Prostate gland (tissue), 2 donors: ENCODE measurements at regions not wholly inside any gene's neighbourhood (a gene's known extent, or its start where the extent isn't known, plus 50 kb on each side); places are given as distances from the start of the nearest gene placed in this dataset.

Experiments
- DNase-seq: peaks from one replicate; pipeline ENCODE4 v3.0.0-alpha.2; 2019; ENCODE audit warnings: low spot score
- H3K27ac ChIP-seq, 2 donors: fragments of 200-600 bp; sonication (generic); 2 replicates each; pipeline ENCODE4 v1.5.1; 2017 to 2019
- H3K27me3 ChIP-seq: fragments of 200-600 bp; sonication (generic); replicated peaks from 2 replicates; pipeline ENCODE4 v1.5.1; 2019; ENCODE audit not compliant: insufficient read depth
- H3K36me3 ChIP-seq, 2 donors: fragments of 200-600 bp; sonication (generic); 1 replicate in 1 of 2; 2 replicates in 1 of 2; pipeline versions ENCODE4 v1.5.1 to v1.8.1; 2017 to 2019
- H3K4me1 ChIP-seq: fragments of 200-600 bp; sonication (generic); replicated peaks from 2 replicates; pipeline ENCODE4 v1.5.1; 2019
- H3K4me3 ChIP-seq, 2 donors: fragments of 200-600 bp; sonication (generic); 2 replicates each; pipeline ENCODE4 v1.5.1; 2017 to 2019
- H3K9me3 ChIP-seq: fragments of 200-600 bp; sonication (generic); 2 replicates; pipeline ENCODE4 v1.5.1; 2017
- POLR2A ChIP-seq: fragments of 450-650 bp; IDR thresholded peaks from one replicate; pipeline ENCODE4 v1.6.1; 2016; ENCODE audit warnings: antibody characterized with exemption, mild to moderate bottlenecking
- POLR2AphosphoS5 ChIP-seq: sonication (generic); formaldehyde crosslinking; IDR thresholded peaks from one replicate; pipeline ENCODE4 v1.6.1; 2017; ENCODE audit warnings: antibody characterized with exemption
- WGBS: methylation state at CpG from one replicate; pipeline ENCODE4 v1.1.5; 2018; 5-methylcytosine and 5-hydroxymethylcytosine counted together
- intact Hi-C: fragments of 100-400 bp; cut with DNase I; formaldehyde crosslinking; loops from one replicate; pipeline ENCODE4 v1.14.2; 2022
- TF ChIP-seq, protein P1 (sequence below), 4 experiments: fragments of 200-600 bp in 2 of 4; fragments of 450-650 bp in 2 of 4; sonication (generic) in 2 of 4; IDR thresholded peaks; 1 replicate in 3 of 4; 2 replicates in 1 of 4; pipeline ENCODE4 v1.5.1; 2016 to 2019; ENCODE audit warnings: antibody characterized with exemption in 4 of 4, mild to moderate bottlenecking in 2 of 4, moderate library complexity in 2 of 4

DNA sequence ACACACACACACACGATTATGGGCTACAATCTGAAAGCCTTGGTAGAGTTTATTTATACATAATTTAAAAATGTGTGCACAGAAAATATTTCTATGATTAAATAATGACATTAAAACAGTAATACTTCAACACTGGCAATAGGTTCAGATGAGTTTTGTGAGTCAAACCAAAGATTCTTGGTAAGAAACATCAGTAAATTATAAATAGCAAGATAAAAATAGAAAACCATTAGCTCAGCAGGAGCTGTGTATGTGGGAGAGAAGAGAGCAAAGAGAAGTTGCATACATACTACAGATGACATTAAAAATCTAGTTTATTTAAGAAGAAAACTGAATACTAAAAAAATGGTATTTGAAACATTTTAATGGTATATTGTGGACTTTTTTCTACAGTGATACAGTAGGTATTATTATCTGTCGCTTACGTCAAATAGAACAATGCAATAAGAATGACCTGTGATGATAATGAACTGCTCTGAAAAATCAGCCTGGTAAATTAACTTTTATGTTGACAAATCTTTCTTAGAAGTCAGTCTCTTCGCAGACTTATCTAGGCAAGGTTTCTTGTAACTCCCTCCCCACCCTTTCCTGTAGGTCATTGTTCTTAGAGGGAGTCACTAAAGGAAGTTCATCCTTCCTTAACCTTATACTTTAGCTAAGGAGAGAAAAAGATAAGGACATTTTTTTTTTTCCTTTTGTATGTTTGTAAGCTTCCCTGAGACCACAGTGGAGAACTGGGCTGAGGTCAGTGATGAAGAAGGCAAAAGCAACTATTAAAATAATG is 149.3 kb downstream of the GJA1 start:
- 76% methylated on average over 4 of the region's 4 CpGs for WGBS
- TF ChIP-seq POLR2AphosphoS5, result no peak
- TF ChIP-seq POLR2A, result no peak
- TF ChIP-seq, protein P1, sequence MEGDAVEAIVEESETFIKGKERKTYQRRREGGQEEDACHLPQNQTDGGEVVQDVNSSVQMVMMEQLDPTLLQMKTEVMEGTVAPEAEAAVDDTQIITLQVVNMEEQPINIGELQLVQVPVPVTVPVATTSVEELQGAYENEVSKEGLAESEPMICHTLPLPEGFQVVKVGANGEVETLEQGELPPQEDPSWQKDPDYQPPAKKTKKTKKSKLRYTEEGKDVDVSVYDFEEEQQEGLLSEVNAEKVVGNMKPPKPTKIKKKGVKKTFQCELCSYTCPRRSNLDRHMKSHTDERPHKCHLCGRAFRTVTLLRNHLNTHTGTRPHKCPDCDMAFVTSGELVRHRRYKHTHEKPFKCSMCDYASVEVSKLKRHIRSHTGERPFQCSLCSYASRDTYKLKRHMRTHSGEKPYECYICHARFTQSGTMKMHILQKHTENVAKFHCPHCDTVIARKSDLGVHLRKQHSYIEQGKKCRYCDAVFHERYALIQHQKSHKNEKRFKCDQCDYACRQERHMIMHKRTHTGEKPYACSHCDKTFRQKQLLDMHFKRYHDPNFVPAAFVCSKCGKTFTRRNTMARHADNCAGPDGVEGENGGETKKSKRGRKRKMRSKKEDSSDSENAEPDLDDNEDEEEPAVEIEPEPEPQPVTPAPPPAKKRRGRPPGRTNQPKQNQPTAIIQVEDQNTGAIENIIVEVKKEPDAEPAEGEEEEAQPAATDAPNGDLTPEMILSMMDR (IDR thresholded peaks at IDR 0.05), result no peak
- Histone ChIP-seq H3K27me3 (no peaks in the 10 kb centered on the region), H3K4me1 (no peaks in the 10 kb centered on the region), H3K4me3 (no peak overlapping the region), H3K27ac (no peak overlapping the region), H3K9me3 (no peaks in the 10 kb centered on the region), H3K36me3 (no peaks in the 10 kb centered on the region)
- DNase-seq, result no peak
- intact Hi-C loops, result loop anchor here (10.0 kb wide), 1 partner anchor 70 kb away; no protein-coding TSS in a partner anchor

- no peaks in the 10 kb centered on the region for H3K4me1 ChIP-seq
- H3K36me3 ChIP-seq, result no peaks in the 10 kb centered on the region
These were observed 155.0 kb downstream of the GJA1 start for GRCh38 chr6:121590438-121590837.

GRCh38 chr6:121590916-121591315 is 155.5 kb downstream of the GJA1 start:
- Histone ChIP-seq H3K9me3 (no peaks in the 10 kb centered on the region), H3K4me1 (no peaks in the 10 kb centered on the region), H3K27me3 (no peaks in the 10 kb centered on the region), H3K27ac (no peak overlapping the region), H3K4me3 (no peak overlapping the region), H3K36me3 (no peaks in the 10 kb centered on the region)
- intact Hi-C loops, result no loop called here
- DNase-seq, result no peak
- 93% methylated on average over 4 of the region's 4 CpGs for WGBS
- TF ChIP-seq POLR2A (no peak), POLR2AphosphoS5 (no peak)
- TF ChIP-seq, protein P1 (IDR thresholded peaks at IDR 0.05), result no peak

More at GRCh38 chr6:121590438-121590837, 155.0 kb downstream of the GJA1 start:
- no peak overlapping the region for H3K4me3 ChIP-seq
- WGBS, result 58% methylated on average over 2 of the region's 2 CpGs
- H3K27me3 ChIP-seq, result no peaks in the 10 kb centered on the region
- H3K9me3 ChIP-seq, result no peaks in the 10 kb centered on the region
- intact Hi-C loops, result no loop called here
- TF ChIP-seq POLR2AphosphoS5 (no peak), POLR2A (no peak)
- TF ChIP-seq, protein P1 (IDR thresholded peaks at IDR 0.05), result no peak
- no peak for DNase-seq
- H3K27ac ChIP-seq, result no peak overlapping the region

GRCh38 chr6:121592261-121592935 is 157.0 kb downstream of the GJA1 start:
- no peak for DNase-seq
- intact Hi-C loops, result no loop called here
- WGBS, result 69% methylated on average over 7 of the region's 7 CpGs
- H3K4me3 ChIP-seq, result no peak overlapping the region
- no peak overlapping the region for H3K27ac ChIP-seq
- H3K36me3 ChIP-seq, result no peaks in the 10 kb centered on the region
- no peaks in the 10 kb centered on the region for H3K9me3 ChIP-seq
- H3K27me3 ChIP-seq, result no peaks in the 10 kb centered on the region
- H3K4me1 ChIP-seq, result no peaks in the 10 kb centered on the region
- TF ChIP-seq POLR2A, result no peak
- no peak for TF ChIP-seq POLR2AphosphoS5
- TF ChIP-seq, protein P1 (IDR thresholded peaks at IDR 0.05), result no peak
